SK-N-SH treated with all-trans-retinoic acid at 6 μM for 48 hours (cell line): ENCODE measurements at regions not wholly inside any gene's neighbourhood (a gene's known extent, or its start where the extent isn't known, plus 50 kb on each side); places are given as distances from the start of the nearest gene placed in this dataset.

Experiments used
- ATAC-seq: fragments of 200-7000 bp; cut with Tn5 transposase; 3 replicates; pipeline ENCODE4 v1.9.1; 2020; ENCODE audit warnings: mild to moderate bottlenecking, moderate library complexity
- ARNTL ChIP-seq: fragments of 450-650 bp; formaldehyde crosslinking; IDR thresholded peaks from 2 replicates; pipeline ENCODE4 v1.5.0; 2020; ENCODE audit warnings: low read depth, mild to moderate bottlenecking, moderate library complexity, borderline replicate concordance
- BACH2 ChIP-seq: fragments of 250-450 bp; sonication (Bioruptor Pico); IDR thresholded peaks from 2 replicates; pipeline ENCODE4 v1.9.0; 2021; ENCODE audit warnings: mild to moderate bottlenecking, borderline replicate concordance
- CREB5 ChIP-seq: fragments of 250-450 bp; sonication (Bioruptor Pico); IDR thresholded peaks from 2 replicates; pipeline ENCODE4 v1.5.1; 2020; ENCODE audit warnings: low read depth, mild to moderate bottlenecking, moderate library complexity
- CSDC2 ChIP-seq: fragments of 250-450 bp; sonication (Bioruptor Pico); IDR thresholded peaks from 2 replicates; pipeline ENCODE4 v1.5.0; 2020; ENCODE audit warnings: mild to moderate bottlenecking, moderate library complexity
- CSRNP3 ChIP-seq: fragments of 250-450 bp; sonication (Bioruptor Pico); IDR thresholded peaks from 2 replicates; pipeline ENCODE4 v1.5.1; 2021; ENCODE audit warnings: mild to moderate bottlenecking, moderate library complexity
- ESRRG ChIP-seq: fragments of 250-450 bp; sonication (Bioruptor Pico); IDR thresholded peaks from 2 replicates; pipeline ENCODE4 v1.6.1; 2021; ENCODE audit warnings: mild to moderate bottlenecking
- GLIS3 ChIP-seq: fragments of 250-450 bp; sonication (Bioruptor Pico); IDR thresholded peaks from 2 replicates; pipeline ENCODE4 v1.5.0; 2020; ENCODE audit warnings: mild to moderate bottlenecking, moderate library complexity
- ISL1 ChIP-seq: fragments of 250-450 bp; sonication (Bioruptor Pico); IDR thresholded peaks from 2 replicates; pipeline ENCODE4 v2.1.2; 2022; ENCODE audit warnings: mild to moderate bottlenecking, moderate library complexity
- OSR1 ChIP-seq: fragments of 250-450 bp; sonication (Bioruptor Pico); IDR thresholded peaks from 2 replicates; pipeline ENCODE4 v1.8.0; 2022; ENCODE audit warnings: moderate library complexity, mild to moderate bottlenecking, inconsistent platforms
- PATZ1 ChIP-seq: fragments of 250-450 bp; sonication (Bioruptor Pico); IDR thresholded peaks from 2 replicates; pipeline ENCODE4 v1.8.0; 2020; ENCODE audit warnings: mild to moderate bottlenecking, moderate library complexity, borderline replicate concordance
- POU6F1 ChIP-seq: fragments of 250-450 bp; sonication (Bioruptor Pico); IDR thresholded peaks from 2 replicates; pipeline ENCODE4 v1.8.0; 2021; ENCODE audit warnings: low read depth, mild to moderate bottlenecking, moderate library complexity, borderline replicate concordance
- PPARA ChIP-seq: fragments of 250-450 bp; sonication (Bioruptor Pico); IDR thresholded peaks from 2 replicates; pipeline ENCODE4 v1.5.0; 2020; ENCODE audit warnings: mild to moderate bottlenecking, borderline replicate concordance
- RARB ChIP-seq: fragments of 250-450 bp; sonication (Bioruptor Pico); IDR thresholded peaks from 2 replicates; pipeline ENCODE4 v1.8.0; 2021; ENCODE audit warnings: mild to moderate bottlenecking, moderate library complexity
- SNAI2 ChIP-seq: fragments of 250-450 bp; sonication (Bioruptor Pico); IDR thresholded peaks from 2 replicates; pipeline ENCODE4 v1.5.0; 2020; ENCODE audit warnings: mild to moderate bottlenecking, moderate library complexity
- TCF4 ChIP-seq: fragments of 250-450 bp; sonication (Bioruptor Pico); IDR thresholded peaks from 2 replicates; pipeline ENCODE4 v1.8.0; 2021; ENCODE audit warnings: mild to moderate bottlenecking, moderate library complexity, borderline replicate concordance
- TOX ChIP-seq: fragments of 250-450 bp; sonication (Bioruptor Pico); IDR thresholded peaks from 2 replicates; pipeline ENCODE4 v1.8.0; 2021; ENCODE audit warnings: mild to moderate bottlenecking, moderate library complexity, borderline replicate concordance
- ZC3H10 ChIP-seq: fragments of 250-450 bp; sonication (Bioruptor Pico); IDR thresholded peaks from 2 replicates; pipeline ENCODE4 v1.5.1; 2021; ENCODE audit warnings: mild to moderate bottlenecking, moderate library complexity
- ZFP3 ChIP-seq: fragments of 250-450 bp; sonication (Bioruptor Pico); IDR thresholded peaks from 2 replicates; pipeline ENCODE4 v1.5.0; 2020; ENCODE audit warnings: mild to moderate bottlenecking, moderate library complexity
- ZFP30 ChIP-seq: fragments of 450-650 bp; formaldehyde crosslinking; IDR thresholded peaks from 2 replicates; pipeline ENCODE4 v1.5.0; 2022; ENCODE audit warnings: mild to moderate bottlenecking, moderate library complexity
- ZNF565 ChIP-seq: fragments of 450-650 bp; formaldehyde crosslinking; conservative IDR thresholded peaks from 2 replicates; pipeline ENCODE4 v1.5.0; 2020; ENCODE audit warnings: low read depth, mild to moderate bottlenecking, moderate library complexity
- ZNF70 ChIP-seq: fragments of 450-650 bp; formaldehyde crosslinking; IDR thresholded peaks from 2 replicates; pipeline ENCODE4 v1.5.0; 2020; ENCODE audit warnings: mild to moderate bottlenecking, moderate library complexity
- ZNF8 ChIP-seq: fragments of 450-650 bp; formaldehyde crosslinking; IDR thresholded peaks from 2 replicates; pipeline ENCODE4 v1.5.0; 2020; ENCODE audit warnings: mild to moderate bottlenecking, moderate library complexity

GRCh38 chr13:76038920-76039716 lies 403.0 kb downstream of the LMO7 start:
- TF ChIP-seq CREB5 (CRISPR knock-in tag), result no peak
- TF ChIP-seq CSRNP3 (CRISPR knock-in tag), result no peak
- no peak for TF ChIP-seq TCF4 (CRISPR knock-in tag)
- TF ChIP-seq ZFP30 (CRISPR knock-in tag), result no peak
- TF ChIP-seq BACH2, result no peak
- no peak for TF ChIP-seq PATZ1 (CRISPR knock-in tag)
- no peak for TF ChIP-seq OSR1 (CRISPR knock-in tag)
- no peak for TF ChIP-seq RARB
- TF ChIP-seq TOX (CRISPR knock-in tag), result no peak
- no peak for TF ChIP-seq ZNF565
- no peak for TF ChIP-seq CSDC2 (CRISPR knock-in tag)
- TF ChIP-seq PPARA, result no peak
- no peak for TF ChIP-seq GLIS3
- TF ChIP-seq POU6F1, result no peak
- no peak for TF ChIP-seq ZNF70 (CRISPR knock-in tag)
- TF ChIP-seq ISL1, result no peak
- TF ChIP-seq ZFP3 (CRISPR knock-in tag), result no peak
- TF ChIP-seq ESRRG, result no peak
- no peak for TF ChIP-seq SNAI2 (CRISPR knock-in tag)
- ATAC-seq, result no peak

GRCh38 chr13:76036176-76036575 lies 400.0 kb downstream of the LMO7 start:
- no peak for TF ChIP-seq ZC3H10 (CRISPR knock-in tag)
- no peak for TF ChIP-seq BACH2
- TF ChIP-seq ZNF8 (CRISPR knock-in tag), result no peak
- no peak for TF ChIP-seq SNAI2 (CRISPR knock-in tag)
- TF ChIP-seq TOX (CRISPR knock-in tag), result no peak
- no peak for TF ChIP-seq CSDC2 (CRISPR knock-in tag)
- TF ChIP-seq CSRNP3 (CRISPR knock-in tag), result no peak
- no peak for TF ChIP-seq ZNF70 (CRISPR knock-in tag)
- no peak for TF ChIP-seq RARB
- TF ChIP-seq OSR1 (CRISPR knock-in tag), result no peak
- TF ChIP-seq ZFP3 (CRISPR knock-in tag), result no peak
- TF ChIP-seq PPARA, result no peak
- TF ChIP-seq GLIS3, result no peak
- no peak for TF ChIP-seq CREB5 (CRISPR knock-in tag)
- no peak for TF ChIP-seq TCF4 (CRISPR knock-in tag)
- TF ChIP-seq ARNTL (CRISPR knock-in tag), result no peak
- TF ChIP-seq POU6F1, result no peak
- no peak for TF ChIP-seq ESRRG
- ATAC-seq, result no peak
